Endothelial cell (in vitro differentiated cells): ENCODE measurements at regions not wholly inside any gene's neighbourhood (a gene's known extent, or its start where the extent isn't known, plus 50 kb on each side); places are given as distances from the start of the nearest gene placed in this dataset.

Experiments
- DNase-seq: peaks from one replicate; pipeline ENCODE4 v3.0.0; 2021; ENCODE audit warnings: low spot score
- H3K27ac Mint-ChIP-seq: one replicate; pipeline ENCODE4 v1.8.0; 2021; ENCODE audit warnings: mixed read lengths, inconsistent platforms; ENCODE audit not compliant: unreplicated experiment
- H3K27me3 Mint-ChIP-seq: one replicate; pipeline ENCODE4 v1.8.0; 2021; ENCODE audit warnings: mild to moderate bottlenecking, moderate library complexity, mixed read lengths, inconsistent platforms; ENCODE audit not compliant: unreplicated experiment
- H3K36me3 Mint-ChIP-seq: one replicate; pipeline ENCODE4 v1.8.0; 2021; ENCODE audit warnings: mild to moderate bottlenecking, low read depth, mixed read lengths, inconsistent platforms; ENCODE audit not compliant: unreplicated experiment
- H3K4me1 Mint-ChIP-seq: one replicate; pipeline ENCODE4 v1.8.0; 2021; ENCODE audit warnings: mild to moderate bottlenecking, mixed read lengths, inconsistent platforms; ENCODE audit not compliant: unreplicated experiment
- H3K4me3 Mint-ChIP-seq: one replicate; pipeline ENCODE4 v1.8.0; 2021; ENCODE audit warnings: mild to moderate bottlenecking, mixed read lengths, inconsistent platforms; ENCODE audit not compliant: unreplicated experiment
- H3K9me3 Mint-ChIP-seq: one replicate; pipeline ENCODE4 v1.8.0; 2021; ENCODE audit warnings: mixed read lengths, inconsistent platforms; ENCODE audit not compliant: unreplicated experiment
- TF ChIP-seq, protein P1 (sequence below): fragments of 200-600 bp; sonication (generic); IDR thresholded peaks from one replicate; pipeline ENCODE4 v1.5.0; 2021; ENCODE audit warnings: antibody characterized with exemption; ENCODE audit not compliant: unreplicated experiment

DNA sequence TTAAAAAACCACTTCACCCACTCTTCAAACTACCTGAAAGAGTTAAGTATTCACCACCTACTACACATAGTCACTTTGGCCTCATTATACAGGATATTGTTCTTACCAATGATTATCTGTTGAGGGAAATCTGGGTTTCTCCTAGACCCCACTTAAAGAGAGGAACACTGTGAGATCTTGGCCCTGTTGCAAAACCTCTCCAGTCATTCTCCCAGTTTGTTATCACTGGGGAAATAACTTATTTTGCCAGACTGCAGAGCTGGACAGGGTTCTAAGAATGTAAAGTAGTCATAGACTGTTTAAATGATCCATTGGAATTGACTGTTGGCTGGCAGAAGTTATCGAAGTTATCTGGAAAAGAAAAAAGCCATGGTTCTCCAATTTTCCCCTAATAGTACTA, 143.8 kb downstream of the HGF start:
- DNase-seq = no peak
- TF ChIP-seq, protein P1, sequence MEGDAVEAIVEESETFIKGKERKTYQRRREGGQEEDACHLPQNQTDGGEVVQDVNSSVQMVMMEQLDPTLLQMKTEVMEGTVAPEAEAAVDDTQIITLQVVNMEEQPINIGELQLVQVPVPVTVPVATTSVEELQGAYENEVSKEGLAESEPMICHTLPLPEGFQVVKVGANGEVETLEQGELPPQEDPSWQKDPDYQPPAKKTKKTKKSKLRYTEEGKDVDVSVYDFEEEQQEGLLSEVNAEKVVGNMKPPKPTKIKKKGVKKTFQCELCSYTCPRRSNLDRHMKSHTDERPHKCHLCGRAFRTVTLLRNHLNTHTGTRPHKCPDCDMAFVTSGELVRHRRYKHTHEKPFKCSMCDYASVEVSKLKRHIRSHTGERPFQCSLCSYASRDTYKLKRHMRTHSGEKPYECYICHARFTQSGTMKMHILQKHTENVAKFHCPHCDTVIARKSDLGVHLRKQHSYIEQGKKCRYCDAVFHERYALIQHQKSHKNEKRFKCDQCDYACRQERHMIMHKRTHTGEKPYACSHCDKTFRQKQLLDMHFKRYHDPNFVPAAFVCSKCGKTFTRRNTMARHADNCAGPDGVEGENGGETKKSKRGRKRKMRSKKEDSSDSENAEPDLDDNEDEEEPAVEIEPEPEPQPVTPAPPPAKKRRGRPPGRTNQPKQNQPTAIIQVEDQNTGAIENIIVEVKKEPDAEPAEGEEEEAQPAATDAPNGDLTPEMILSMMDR = no peak
- Mint-ChIP-seq H3K4me3 (no peak overlapping the region), H3K27ac (no peak overlapping the region), H3K4me1 (no peaks in the 10 kb centered on the region), H3K27me3 (no peaks in the 10 kb centered on the region), H3K36me3 (no peaks in the 10 kb centered on the region), H3K9me3 (no peaks in the 10 kb centered on the region)

DNA sequence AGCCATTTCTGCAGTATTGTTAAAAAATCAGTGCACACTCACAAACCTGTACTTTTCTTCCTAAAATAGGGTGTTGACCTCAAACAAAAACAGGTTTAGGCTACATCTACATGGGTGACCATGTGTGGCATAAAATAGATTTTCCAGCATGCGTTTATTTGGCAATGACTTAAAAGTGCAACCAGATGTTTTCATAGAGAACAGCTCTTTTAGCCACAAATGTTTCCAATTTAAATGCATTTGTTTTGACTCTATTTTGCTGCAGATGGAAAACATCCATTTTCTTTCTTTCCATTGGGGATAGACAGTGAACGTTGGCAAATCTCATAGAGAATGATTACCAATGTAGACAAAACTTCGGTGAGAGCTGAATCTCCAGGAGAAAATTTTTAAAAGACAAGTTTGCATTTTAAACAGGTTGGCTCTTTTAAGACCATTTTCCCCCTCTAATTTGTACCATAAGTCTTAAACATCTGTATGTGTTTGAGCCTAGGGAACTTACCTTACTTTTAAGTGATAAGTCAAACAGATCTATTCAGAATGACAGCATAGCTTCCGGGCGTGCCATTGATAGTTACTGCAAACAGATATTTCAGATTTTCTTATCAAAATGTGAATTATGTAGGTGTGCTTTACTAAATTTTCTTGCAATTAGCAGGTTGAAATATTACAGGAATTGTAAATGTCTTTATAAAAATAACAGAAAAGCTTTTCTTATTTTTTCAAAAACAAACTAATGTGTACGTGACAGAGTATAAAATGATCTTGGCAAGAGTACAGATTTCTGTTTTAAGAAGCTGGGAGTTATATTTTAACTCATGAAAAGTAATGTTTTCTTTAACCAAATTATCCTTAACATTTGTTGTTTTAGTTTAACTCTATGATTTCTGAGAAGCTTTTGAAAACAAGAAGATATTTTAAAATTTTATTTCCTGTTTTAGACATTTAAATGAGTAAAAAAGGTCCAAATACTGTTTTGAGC, 144.9 kb downstream of the HGF start:
- no peaks in the 10 kb centered on the region for H3K36me3 Mint-ChIP-seq
- no peak overlapping the region for H3K4me3 Mint-ChIP-seq
- no peaks in the 10 kb centered on the region for H3K4me1 Mint-ChIP-seq
- TF ChIP-seq, protein P1 = no peak
- H3K27ac Mint-ChIP-seq = no peak overlapping the region
- H3K27me3 Mint-ChIP-seq = no peaks in the 10 kb centered on the region
- H3K9me3 Mint-ChIP-seq = no peaks in the 10 kb centered on the region
- DNase-seq = no peak

DNA sequence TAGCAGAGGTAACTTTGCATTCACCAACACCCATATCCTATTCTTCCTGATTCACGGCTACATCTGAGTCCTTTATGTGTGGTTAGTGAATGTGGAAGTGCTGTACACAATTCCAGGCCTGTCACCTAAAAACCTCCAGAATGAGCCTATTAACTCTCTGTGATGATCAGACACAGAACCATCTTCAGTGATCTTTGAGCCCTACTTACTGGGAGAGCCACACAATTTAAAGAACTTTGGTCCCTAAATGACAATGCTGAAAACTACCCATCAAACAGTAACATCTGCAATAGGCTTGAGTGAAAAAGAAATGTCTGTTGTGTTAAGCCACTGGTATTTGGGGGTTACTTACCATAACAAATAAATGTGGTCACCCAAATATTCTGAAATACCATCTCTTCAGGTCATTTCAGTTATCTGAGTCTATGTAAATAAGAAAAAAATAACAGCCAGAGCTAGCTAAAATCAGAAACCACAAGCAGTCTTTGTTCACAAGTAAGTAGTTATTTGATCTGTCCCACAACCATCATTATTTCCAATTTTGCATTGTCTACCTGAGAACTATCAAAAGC, 145.7 kb downstream of the HGF start:
- H3K27me3 Mint-ChIP-seq = no peaks in the 10 kb centered on the region

DNA sequence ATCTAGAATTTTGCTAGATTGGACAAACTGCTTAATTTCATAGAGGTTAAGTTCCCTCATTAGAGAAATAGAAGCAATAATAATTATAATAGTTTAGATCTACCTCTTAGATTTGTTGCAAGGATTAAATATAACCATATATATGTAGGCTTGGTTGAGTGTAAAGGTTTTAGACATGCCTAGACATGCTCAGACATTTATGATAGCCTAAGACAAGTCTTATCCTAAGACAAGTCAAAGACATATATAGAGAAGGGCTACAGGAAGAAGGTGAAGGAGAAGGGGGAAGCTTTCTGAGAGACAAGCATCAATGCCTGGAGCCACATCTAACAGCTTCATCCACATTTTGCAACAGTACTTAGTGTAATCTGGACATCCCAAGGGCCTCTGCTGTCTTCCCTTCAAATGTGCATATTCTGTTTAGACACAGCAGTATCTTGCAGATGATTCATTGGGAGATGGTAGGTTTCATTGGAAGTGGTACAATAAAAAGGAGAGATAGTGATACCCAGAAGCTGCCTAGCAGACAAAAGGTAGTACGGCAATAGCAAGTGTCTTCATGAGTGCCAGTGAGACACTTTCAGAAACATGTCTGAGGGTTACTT, 146.5 kb downstream of the HGF start:
- Mint-ChIP-seq H3K27me3 (no peaks in the 10 kb centered on the region), H3K4me1 (no peaks in the 10 kb centered on the region), H3K27ac (no peak overlapping the region), H3K4me3 (no peak overlapping the region), H3K9me3 (no peaks in the 10 kb centered on the region), H3K36me3 (no peaks in the 10 kb centered on the region)
- TF ChIP-seq, protein P1 = no peak
- no peak for DNase-seq

More for the DNA sequence above, 145.7 kb downstream of the HGF start:
- no peak for DNase-seq
- TF ChIP-seq, protein P1 = no peak
- no peaks in the 10 kb centered on the region for H3K9me3 Mint-ChIP-seq
- H3K36me3 Mint-ChIP-seq = no peaks in the 10 kb centered on the region
- H3K4me1 Mint-ChIP-seq = no peaks in the 10 kb centered on the region
- H3K27ac Mint-ChIP-seq = no peak overlapping the region
- H3K4me3 Mint-ChIP-seq = no peak overlapping the region
